IPS DF 4.7 (cell line): ENCODE measurements at regions not wholly inside any gene's neighbourhood (a gene's known extent, or its start where the extent isn't known, plus 50 kb on each side); places are given as distances from the start of the nearest gene placed in this dataset.
A peak's percentile ranks its signal among the peaks of the same experiment; 100 is the strongest.

Experiments
- DNase-seq: peaks from one replicate; pipeline ENCODE4 v3.0.0-alpha.2; 2013; ENCODE audit warnings: low spot score; ENCODE audit errors: extremely low read depth

GRCh38 chr7:81648716-81649115 is 121.1 kb downstream of the HGF start:
- DNase-seq: no peak

DNA sequence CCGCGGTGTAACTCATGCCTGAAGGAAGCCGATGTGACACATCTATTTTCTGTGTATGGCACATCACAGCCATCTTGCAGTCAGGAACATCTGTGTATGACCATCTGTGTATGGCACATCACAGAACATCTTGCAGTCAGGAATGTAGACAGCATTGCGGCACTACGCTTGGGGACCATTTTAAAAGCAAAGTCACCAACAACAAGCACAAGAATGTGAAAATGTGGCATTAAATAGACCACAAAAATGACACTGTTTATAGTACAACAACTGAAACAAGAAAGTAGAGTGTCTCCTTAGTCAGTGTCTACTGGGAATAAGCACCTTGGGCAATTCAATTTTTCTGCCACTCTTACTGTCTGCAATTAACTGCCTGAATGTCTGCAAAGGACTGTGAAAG is 124.4 kb downstream of the HGF start:
- DNase-seq: no peak

DNA sequence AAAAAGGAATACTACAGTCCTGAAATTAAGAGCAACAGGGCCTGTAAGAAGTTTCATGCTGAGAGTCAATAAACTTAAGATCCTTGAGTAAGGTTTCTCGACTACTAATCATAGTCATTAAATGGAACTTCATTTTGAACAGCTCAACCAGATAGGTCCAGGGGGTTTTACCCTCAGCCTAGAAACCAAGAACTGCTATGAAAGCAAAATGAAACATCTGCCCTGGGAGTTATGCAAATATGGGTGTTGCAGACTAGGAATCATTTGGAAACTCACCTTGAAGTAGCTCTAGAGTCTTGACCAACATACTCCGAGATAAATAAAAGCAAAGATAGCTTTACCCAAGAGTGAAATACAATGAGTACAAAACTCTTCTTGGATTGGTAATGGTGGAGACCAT is 128.0 kb downstream of the HGF start:
- DNase-seq: no peak

DNA sequence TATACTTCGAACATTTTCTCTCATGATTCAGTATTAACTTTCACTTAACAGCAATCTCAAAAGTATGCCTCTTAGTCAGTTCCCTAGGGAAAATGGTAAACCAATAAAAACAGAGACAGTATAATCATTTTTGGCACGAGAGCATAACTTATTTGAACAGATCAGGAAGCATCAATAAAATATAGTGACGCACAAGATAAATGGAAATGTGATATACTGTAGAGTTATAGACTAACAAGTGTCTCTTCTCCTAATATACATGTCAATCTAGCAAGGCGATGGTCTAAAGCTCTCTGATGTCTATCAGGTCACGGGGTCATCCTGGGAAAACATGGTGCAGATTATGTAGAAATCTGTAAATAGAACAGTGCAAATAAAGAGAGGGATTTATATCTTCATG is 131.6 kb downstream of the HGF start:
- DNase-seq: no peak

DNA sequence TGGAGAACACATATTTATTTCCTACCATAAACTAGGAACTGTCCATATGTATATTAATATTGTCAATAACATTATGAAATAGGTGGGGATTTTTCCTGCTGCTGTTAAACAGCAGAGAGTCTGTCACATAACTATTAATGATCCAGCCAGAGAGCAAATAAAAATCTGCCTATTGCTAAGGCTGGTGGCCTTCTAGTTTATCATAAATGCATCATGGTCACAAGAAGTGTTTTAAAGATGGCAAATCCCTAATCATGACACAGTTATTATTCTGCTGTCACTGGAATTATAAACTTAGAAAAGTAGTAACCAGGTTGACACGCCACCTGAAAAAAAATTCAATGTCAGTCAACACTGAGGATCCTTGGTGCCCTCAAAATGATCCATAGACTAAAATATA is 132.3 kb downstream of the HGF start:
- no peak for DNase-seq

GRCh38 chr7:81632418-81632817 is 137.4 kb downstream of the HGF start:
- peak; percentile 16 for DNase-seq

DNA sequence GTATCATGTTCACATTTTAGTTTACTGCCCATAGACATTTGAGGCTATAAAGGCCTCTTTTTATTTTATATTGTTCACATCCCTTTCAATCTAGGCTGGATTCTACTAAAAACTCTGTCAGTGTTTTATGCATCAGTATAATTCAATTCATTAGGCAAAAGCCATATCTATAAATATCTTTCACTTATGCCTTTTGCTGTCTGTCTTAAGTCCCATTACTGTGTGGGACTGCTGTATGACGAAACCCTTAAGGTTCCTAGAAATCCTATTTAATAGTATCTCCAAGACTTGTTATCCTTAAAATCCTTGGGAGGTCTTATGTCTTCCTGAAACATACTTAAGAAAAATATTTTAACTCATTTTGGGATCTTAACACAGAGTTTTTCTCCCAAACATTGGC is 139.2 kb downstream of the HGF start:
- no peak for DNase-seq

GRCh38 chr7:81629702-81630101 is 140.1 kb downstream of the HGF start:
- DNase-seq: no peak

DNA sequence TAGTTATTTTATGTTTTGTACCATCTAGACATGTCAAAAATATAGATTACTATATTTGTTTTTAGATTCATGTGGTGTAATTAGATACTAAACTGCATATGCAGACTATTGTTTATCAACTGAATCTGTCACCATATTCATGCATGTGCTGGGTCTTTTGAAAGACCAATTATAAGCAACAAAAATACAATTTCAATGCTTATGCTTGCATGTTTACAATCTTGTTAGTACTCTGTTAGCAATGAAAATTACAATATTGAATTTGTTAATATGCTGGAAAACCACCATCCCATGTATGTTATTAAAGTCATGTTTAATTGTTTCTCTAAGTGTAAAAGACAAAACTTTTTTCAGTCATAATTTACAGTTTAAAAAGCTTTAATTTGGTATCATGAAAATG is 140.9 kb downstream of the HGF start:
- no peak for DNase-seq

- DNase-seq: no peak
These were observed 142.1 kb downstream of the HGF start for GRCh38 chr7:81627536-81628287.

DNA sequence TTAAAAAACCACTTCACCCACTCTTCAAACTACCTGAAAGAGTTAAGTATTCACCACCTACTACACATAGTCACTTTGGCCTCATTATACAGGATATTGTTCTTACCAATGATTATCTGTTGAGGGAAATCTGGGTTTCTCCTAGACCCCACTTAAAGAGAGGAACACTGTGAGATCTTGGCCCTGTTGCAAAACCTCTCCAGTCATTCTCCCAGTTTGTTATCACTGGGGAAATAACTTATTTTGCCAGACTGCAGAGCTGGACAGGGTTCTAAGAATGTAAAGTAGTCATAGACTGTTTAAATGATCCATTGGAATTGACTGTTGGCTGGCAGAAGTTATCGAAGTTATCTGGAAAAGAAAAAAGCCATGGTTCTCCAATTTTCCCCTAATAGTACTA is 143.8 kb downstream of the HGF start:
- DNase-seq: no peak

DNA sequence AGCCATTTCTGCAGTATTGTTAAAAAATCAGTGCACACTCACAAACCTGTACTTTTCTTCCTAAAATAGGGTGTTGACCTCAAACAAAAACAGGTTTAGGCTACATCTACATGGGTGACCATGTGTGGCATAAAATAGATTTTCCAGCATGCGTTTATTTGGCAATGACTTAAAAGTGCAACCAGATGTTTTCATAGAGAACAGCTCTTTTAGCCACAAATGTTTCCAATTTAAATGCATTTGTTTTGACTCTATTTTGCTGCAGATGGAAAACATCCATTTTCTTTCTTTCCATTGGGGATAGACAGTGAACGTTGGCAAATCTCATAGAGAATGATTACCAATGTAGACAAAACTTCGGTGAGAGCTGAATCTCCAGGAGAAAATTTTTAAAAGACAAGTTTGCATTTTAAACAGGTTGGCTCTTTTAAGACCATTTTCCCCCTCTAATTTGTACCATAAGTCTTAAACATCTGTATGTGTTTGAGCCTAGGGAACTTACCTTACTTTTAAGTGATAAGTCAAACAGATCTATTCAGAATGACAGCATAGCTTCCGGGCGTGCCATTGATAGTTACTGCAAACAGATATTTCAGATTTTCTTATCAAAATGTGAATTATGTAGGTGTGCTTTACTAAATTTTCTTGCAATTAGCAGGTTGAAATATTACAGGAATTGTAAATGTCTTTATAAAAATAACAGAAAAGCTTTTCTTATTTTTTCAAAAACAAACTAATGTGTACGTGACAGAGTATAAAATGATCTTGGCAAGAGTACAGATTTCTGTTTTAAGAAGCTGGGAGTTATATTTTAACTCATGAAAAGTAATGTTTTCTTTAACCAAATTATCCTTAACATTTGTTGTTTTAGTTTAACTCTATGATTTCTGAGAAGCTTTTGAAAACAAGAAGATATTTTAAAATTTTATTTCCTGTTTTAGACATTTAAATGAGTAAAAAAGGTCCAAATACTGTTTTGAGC is 144.9 kb downstream of the HGF start:
- no peak for DNase-seq

DNA sequence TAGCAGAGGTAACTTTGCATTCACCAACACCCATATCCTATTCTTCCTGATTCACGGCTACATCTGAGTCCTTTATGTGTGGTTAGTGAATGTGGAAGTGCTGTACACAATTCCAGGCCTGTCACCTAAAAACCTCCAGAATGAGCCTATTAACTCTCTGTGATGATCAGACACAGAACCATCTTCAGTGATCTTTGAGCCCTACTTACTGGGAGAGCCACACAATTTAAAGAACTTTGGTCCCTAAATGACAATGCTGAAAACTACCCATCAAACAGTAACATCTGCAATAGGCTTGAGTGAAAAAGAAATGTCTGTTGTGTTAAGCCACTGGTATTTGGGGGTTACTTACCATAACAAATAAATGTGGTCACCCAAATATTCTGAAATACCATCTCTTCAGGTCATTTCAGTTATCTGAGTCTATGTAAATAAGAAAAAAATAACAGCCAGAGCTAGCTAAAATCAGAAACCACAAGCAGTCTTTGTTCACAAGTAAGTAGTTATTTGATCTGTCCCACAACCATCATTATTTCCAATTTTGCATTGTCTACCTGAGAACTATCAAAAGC is 145.7 kb downstream of the HGF start:
- DNase-seq: no peak

DNA sequence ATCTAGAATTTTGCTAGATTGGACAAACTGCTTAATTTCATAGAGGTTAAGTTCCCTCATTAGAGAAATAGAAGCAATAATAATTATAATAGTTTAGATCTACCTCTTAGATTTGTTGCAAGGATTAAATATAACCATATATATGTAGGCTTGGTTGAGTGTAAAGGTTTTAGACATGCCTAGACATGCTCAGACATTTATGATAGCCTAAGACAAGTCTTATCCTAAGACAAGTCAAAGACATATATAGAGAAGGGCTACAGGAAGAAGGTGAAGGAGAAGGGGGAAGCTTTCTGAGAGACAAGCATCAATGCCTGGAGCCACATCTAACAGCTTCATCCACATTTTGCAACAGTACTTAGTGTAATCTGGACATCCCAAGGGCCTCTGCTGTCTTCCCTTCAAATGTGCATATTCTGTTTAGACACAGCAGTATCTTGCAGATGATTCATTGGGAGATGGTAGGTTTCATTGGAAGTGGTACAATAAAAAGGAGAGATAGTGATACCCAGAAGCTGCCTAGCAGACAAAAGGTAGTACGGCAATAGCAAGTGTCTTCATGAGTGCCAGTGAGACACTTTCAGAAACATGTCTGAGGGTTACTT is 146.5 kb downstream of the HGF start:
- no peak for DNase-seq

DNA sequence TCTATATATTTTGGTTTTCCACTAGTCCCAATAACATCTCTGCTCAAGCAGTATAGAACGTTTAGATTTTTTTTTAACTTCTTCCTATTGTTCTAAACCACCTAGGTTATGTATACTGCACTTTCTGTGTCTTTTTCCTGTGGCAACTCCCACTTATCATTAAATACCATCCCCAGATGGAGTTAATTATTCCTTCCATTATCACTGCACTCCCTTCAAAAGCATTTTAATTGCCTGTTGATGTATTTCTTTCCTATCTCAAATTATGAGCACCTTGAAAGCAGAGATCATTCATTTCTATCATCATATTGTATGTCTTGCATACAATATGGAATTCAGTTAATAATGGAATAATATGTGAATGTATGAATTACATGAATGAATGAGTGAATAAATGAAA is 148.0 kb downstream of the HGF start:
- no peak for DNase-seq

- DNase-seq: no peak
These were observed 151.3 kb downstream of the HGF start for GRCh38 chr7:81618396-81619014.

GRCh38 chr7:81616951-81617350 is 152.9 kb downstream of the HGF start:
- no peak for DNase-seq

- DNase-seq: no peak
These were observed 158.0 kb downstream of the HGF start for GRCh38 chr7:81611805-81612204.

DNA sequence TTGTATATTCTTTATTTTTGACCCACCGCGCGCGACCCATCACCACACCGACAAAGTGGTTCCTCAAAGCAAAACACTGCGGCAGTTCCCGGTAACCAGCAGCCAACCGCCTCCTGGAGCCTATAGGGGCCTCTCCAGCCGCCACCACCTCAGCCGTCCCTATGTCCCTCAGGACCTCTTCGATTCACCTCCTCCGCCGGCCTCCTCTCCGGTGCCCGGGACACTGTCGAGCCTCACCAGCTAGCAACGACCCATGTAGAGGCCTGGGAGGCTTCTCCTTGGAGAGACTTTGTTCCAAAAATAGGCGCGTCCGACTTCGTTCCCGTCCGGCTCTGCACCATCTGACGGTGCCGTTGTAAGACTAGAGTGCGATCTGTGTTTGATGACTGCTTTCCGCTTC is 158.8 kb downstream of the HGF start:
- no peak for DNase-seq

DNA sequence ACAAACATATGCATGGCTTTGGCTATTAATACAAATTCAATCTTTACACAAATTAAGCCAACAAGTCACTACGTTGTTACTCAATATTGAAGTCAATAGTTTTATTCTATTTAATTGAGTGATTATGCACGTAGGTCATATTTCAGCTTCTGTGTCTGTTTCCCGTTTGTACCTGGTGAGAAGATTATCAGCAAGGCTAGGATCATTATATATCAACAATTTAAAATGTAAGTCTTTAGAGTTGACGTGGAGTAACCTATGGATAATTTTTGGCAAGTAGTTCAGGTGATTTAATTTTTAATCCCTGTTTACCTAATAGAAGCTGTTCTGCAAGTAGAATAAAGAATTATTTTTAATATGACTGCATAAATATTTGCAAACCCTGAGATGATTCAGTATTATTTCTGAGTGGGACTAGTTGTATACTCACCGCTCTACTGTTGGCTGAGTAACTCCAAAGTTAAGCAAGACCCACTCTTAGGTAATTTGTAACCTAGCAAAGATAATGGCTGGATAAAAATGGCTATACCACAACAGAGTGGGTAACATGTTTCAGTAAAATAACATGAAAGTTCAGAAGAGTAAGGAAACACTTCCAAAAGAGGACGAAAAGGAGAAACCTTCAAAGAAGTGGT is 161.0 kb downstream of the HGF start:
- no peak for DNase-seq

DNA sequence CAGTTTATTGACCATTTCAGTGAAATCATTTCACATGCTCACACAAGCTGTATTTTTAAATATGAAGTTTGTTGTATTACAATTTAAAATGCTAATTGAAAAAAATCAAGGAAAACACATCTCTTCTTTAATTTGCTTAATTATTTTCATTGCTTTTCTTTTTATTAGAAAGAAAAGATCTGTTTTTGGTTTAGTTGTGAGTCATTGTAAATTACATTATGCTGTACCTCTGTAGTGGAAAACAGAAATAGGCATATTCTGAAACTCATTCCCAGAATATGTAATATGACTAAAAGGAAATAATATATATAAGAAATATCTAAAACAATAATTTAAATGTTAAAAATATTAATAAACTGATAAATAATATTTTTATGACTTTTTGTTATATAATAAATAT is 161.9 kb downstream of the HGF start:
- no peak for DNase-seq
